Testis (tissue), 2 donors: ENCODE measurements at regions not wholly inside any gene's neighbourhood (a gene's known extent, or its start where the extent isn't known, plus 50 kb on each side); places are given as distances from the start of the nearest gene placed in this dataset.

ENCODE experiments used
- DNase-seq: peaks from one replicate; pipeline ENCODE4 v3.0.0-alpha.2; 2019
- H3K27ac ChIP-seq, 2 donors: fragments of 200-600 bp; sonication (generic); one replicate each; pipeline ENCODE4 v1.5.1; 2019
- H3K27me3 ChIP-seq: fragments of 200-600 bp; sonication (generic); one replicate; pipeline ENCODE4 v1.5.1; 2019
- H3K36me3 ChIP-seq: fragments of 200-600 bp; sonication (generic); one replicate; pipeline ENCODE4 v1.5.1; 2017; ENCODE audit warnings: low read depth; ENCODE audit errors: missing control alignments
- H3K4me1 ChIP-seq: fragments of 200-600 bp; sonication (generic); one replicate; pipeline ENCODE4 v1.5.1; 2019
- H3K4me3 ChIP-seq, 2 donors: fragments of 200-600 bp; sonication (generic); one replicate each; pipeline ENCODE4 v1.5.1; 2017 to 2019
- H3K9me3 ChIP-seq: fragments of 200-600 bp; sonication (generic); one replicate; pipeline ENCODE4 v1.5.1; 2017
- CTCF ChIP-seq, 3 experiments: fragments of 450-650 bp in 2 of 3; fragments of 200-600 bp in 1 of 3; sonication (generic) in 1 of 3; IDR thresholded peaks; one replicate each; pipeline ENCODE4 v1.5.1; 2016 to 2019; ENCODE audit warnings: antibody characterized with exemption in 3 of 3, mild to moderate bottlenecking in 2 of 3, moderate library complexity in 1 of 3
- POLR2A ChIP-seq: fragments of 450-650 bp; IDR thresholded peaks from one replicate; pipeline ENCODE4 v1.6.1; 2017; ENCODE audit warnings: antibody characterized with exemption, mild to moderate bottlenecking, moderate library complexity
- WGBS, 2 donors: methylation state at CpG; one replicate each; pipeline ENCODE4 v1.1.5; 2018; 5-methylcytosine and 5-hydroxymethylcytosine counted together
- intact Hi-C: fragments of 100-400 bp; cut with DNase I; formaldehyde crosslinking; loops from one replicate; pipeline ENCODE4 v1.15.1; 2023; ENCODE audit warnings: low total_unique reads

DNA sequence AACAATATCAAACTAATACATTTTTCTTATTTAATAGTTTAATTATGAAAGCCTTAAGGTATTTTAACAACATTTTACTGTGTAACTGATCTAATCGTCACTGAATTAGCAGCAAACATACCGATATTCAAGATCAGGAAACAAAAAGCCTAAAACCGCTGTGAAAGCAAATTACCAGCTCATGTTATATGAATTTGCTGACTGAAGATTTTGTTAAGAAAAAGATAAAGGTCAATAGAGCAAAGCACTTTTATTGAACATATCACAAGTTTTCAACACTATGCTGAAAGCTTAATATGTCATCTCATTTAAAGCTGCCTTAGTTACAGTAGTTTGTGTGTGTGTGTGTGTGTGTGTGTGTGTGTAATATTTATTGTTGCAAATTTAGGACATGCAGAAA lies 1634.9 kb upstream of the NUDT12 start:
- TF ChIP-seq CTCF (IDR thresholded peaks at IDR 0.05) (no peak), POLR2A (no peak)
- Histone ChIP-seq H3K27ac (no peak overlapping the region), H3K4me1 (no peaks in the 10 kb centered on the region), H3K27me3 (no peaks in the 10 kb centered on the region), H3K4me3 (no peak overlapping the region), H3K36me3 (no peaks in the 10 kb centered on the region), H3K9me3 (no peaks in the 10 kb centered on the region)
- no peak for DNase-seq
- intact Hi-C loops, result no loop called here
- WGBS, 2 donors, result 89 to 93% methylated on average over 3 of the region's 3 CpGs

DNA sequence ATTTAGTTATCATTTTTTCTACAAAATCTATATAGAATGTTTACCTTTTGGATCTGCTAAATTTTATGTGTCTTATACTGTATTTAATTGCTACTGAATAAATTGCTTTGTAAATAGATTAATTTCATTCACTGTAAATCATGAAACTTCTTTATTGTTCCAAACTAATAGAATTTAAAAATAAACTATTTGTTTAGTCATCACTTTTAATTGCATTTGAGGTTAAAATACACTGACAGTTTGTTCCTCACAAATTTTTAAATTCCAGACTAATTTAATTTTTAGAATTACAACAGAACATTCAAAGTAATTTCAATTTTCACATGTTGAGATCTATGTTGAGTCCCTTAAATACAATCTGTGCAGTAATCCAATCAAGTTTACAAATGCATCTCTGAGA lies 1633.2 kb upstream of the NUDT12 start:
- Histone ChIP-seq H3K4me3 (no peak overlapping the region), H3K27me3 (no peaks in the 10 kb centered on the region), H3K27ac (no peak overlapping the region), H3K4me1 (no peaks in the 10 kb centered on the region), H3K9me3 (no peaks in the 10 kb centered on the region), H3K36me3 (no peaks in the 10 kb centered on the region)
- TF ChIP-seq CTCF (IDR thresholded peaks at IDR 0.05), result no peak
- no peak for DNase-seq
- intact Hi-C loops, result no loop called here

GRCh38 chr5:105172918-105173317 lies 1610.3 kb upstream of the NUDT12 start:
- intact Hi-C loops, result no loop called here
- TF ChIP-seq CTCF (IDR thresholded peaks at IDR 0.05) (no peak), POLR2A (no peak)
- no peak overlapping the region for H3K27ac ChIP-seq
- DNase-seq, result no peak
- no peaks in the 10 kb centered on the region for H3K4me1 ChIP-seq
- no peaks in the 10 kb centered on the region for H3K36me3 ChIP-seq
- H3K9me3 ChIP-seq, result no peaks in the 10 kb centered on the region
- H3K27me3 ChIP-seq, result no peaks in the 10 kb centered on the region
- 88 to 95% methylated on average over 2 of the region's 2 CpGs for WGBS, 2 donors
- H3K4me3 ChIP-seq, result no peak overlapping the region

DNA sequence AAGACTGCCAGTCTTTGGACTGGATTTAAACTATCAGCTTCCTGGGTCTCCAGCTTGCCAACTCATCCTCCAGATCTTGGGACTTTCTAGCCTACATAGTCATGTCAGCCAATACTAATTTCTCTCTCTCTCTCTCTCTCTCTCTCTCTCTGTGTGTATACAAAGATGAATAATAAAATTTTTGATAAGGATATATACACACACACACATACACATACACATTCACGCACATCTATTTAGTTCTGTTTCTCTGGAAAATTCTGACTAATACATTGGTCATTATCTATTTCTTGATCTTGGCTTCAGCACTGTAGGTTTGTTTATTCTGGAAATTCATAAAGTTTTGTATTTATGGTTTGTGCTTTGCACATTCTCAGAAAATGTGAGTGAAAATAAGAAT lies 1606.2 kb upstream of the NUDT12 start:
- TF ChIP-seq POLR2A, result no peak
- no peak for TF ChIP-seq CTCF (IDR thresholded peaks at IDR 0.05)
- Histone ChIP-seq H3K27me3 (no peaks in the 10 kb centered on the region), H3K36me3 (no peaks in the 10 kb centered on the region), H3K4me3 (no peak overlapping the region), H3K27ac (no peak overlapping the region), H3K4me1 (no peaks in the 10 kb centered on the region), H3K9me3 (no peaks in the 10 kb centered on the region)
- DNase-seq, result no peak
- intact Hi-C loops, result no loop called here
- WGBS, 2 donors, result 94 to 96% methylated on average over 1 of the region's 1 CpG

DNA sequence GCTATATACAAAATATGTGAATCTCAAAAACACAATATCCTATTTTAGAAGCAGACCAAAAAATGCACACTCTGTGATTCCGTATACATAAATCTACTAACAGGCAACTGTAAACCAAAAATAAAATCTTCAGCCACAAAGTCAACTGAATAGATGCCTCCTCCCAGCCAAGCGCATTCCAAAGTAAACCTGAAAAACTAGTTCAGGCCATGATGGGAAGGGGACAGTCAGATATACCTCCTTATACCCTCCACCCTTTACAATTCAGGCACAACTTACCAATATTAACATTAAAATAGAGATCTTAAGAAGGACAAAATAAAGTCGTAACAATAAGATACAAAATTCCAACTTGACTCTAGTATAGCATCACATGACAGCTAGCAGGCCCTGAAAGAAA lies 1604.5 kb upstream of the NUDT12 start:
- WGBS, 2 donors, result 87 to 91% methylated on average over 3 of the region's 3 CpGs
- H3K27me3 ChIP-seq, result no peaks in the 10 kb centered on the region

More for the DNA sequence above, 1604.5 kb upstream of the NUDT12 start:
- intact Hi-C loops, result no loop called here
- H3K9me3 ChIP-seq, result no peaks in the 10 kb centered on the region
- no peak for DNase-seq
- H3K4me3 ChIP-seq, result no peak overlapping the region
- H3K4me1 ChIP-seq, result no peaks in the 10 kb centered on the region
- TF ChIP-seq POLR2A (no peak), CTCF (IDR thresholded peaks at IDR 0.05) (no peak)
- H3K36me3 ChIP-seq, result no peaks in the 10 kb centered on the region
- H3K27ac ChIP-seq, result no peak overlapping the region
